GM23338 (cell line): ENCODE measurements at regions not wholly inside any gene's neighbourhood (a gene's known extent, or its start where the extent isn't known, plus 50 kb on each side); places are given as distances from the start of the nearest gene placed in this dataset.
"Not testable (repeated sequence)": the region's sequence is repeated elsewhere in the genome, so short reads cannot be mapped to it uniquely, and the experiment has no call there.

Experiments used
- EZH2 ChIP-seq: fragments of 200-600 bp; sonication (generic); IDR thresholded peaks from one replicate; pipeline ENCODE4 v1.8.0; 2017; ENCODE audit warnings: antibody characterized with exemption, mild to moderate bottlenecking, low read depth; ENCODE audit not compliant: unreplicated experiment
- EZH2phosphoT487 ChIP-seq: fragments of 200-600 bp; sonication (generic); IDR thresholded peaks from one replicate; pipeline ENCODE4 v1.8.1; 2018; ENCODE audit warnings: antibody characterized with exemption; ENCODE audit not compliant: unreplicated experiment
- POLR2AphosphoS5 ChIP-seq: IDR thresholded peaks from 2 replicates; pipeline ENCODE4 v1.6.1; 2016; ENCODE audit warnings: antibody characterized with exemption, low read depth
- STAT1 ChIP-seq: IDR thresholded peaks from one replicate; pipeline ENCODE4 v1.6.1; 2016; ENCODE audit warnings: antibody characterized with exemption; ENCODE audit not compliant: unreplicated experiment
- TF ChIP-seq, protein P1 (sequence below), 2 experiments: fragments of 200-600 bp in 1 of 2; sonication (generic) in 1 of 2; conservative IDR thresholded peaks; 2 replicates each; pipeline versions ENCODE4 v1.5.1 to v1.6.1; 2016 to 2017; ENCODE audit warnings: antibody characterized with exemption in 2 of 2, low read depth in 2 of 2, mild to moderate bottlenecking in 2 of 2, moderate library complexity in 1 of 2
- TF ChIP-seq, protein P2 (sequence below): IDR thresholded peaks from one replicate; pipeline ENCODE4 v1.6.1; 2018; ENCODE audit warnings: antibody characterized with exemption; ENCODE audit not compliant: unreplicated experiment

DNA sequence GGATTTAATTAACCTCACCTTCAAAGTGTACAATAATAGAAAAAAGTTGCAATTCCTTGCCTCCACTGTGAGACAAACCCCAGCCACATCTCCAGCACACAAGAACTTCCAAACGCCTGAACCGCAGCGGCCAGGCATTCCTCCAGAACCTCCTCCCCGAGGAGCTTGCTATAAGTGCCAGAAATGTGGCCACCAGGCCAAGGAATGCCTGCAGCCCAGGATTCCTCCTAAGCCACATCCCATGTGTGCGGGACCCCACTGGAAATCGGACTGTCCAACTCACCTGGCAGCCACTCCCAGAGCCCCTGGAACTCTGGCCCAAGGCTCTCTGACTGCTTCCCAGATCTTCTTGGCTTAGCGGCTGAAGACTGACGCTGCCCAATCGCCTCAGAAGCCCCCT is 959.9 kb upstream of the GRIA3 start:
- TF ChIP-seq, protein P1, sequence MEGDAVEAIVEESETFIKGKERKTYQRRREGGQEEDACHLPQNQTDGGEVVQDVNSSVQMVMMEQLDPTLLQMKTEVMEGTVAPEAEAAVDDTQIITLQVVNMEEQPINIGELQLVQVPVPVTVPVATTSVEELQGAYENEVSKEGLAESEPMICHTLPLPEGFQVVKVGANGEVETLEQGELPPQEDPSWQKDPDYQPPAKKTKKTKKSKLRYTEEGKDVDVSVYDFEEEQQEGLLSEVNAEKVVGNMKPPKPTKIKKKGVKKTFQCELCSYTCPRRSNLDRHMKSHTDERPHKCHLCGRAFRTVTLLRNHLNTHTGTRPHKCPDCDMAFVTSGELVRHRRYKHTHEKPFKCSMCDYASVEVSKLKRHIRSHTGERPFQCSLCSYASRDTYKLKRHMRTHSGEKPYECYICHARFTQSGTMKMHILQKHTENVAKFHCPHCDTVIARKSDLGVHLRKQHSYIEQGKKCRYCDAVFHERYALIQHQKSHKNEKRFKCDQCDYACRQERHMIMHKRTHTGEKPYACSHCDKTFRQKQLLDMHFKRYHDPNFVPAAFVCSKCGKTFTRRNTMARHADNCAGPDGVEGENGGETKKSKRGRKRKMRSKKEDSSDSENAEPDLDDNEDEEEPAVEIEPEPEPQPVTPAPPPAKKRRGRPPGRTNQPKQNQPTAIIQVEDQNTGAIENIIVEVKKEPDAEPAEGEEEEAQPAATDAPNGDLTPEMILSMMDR (conservative IDR thresholded peaks at IDR 0.05; ENCODE audit: low read depth in 2 of 2): not testable (repeated sequence)
- not testable (repeated sequence) for TF ChIP-seq EZH2, STAT1, POLR2AphosphoS5, EZH2phosphoT487
- TF ChIP-seq, protein P2, sequence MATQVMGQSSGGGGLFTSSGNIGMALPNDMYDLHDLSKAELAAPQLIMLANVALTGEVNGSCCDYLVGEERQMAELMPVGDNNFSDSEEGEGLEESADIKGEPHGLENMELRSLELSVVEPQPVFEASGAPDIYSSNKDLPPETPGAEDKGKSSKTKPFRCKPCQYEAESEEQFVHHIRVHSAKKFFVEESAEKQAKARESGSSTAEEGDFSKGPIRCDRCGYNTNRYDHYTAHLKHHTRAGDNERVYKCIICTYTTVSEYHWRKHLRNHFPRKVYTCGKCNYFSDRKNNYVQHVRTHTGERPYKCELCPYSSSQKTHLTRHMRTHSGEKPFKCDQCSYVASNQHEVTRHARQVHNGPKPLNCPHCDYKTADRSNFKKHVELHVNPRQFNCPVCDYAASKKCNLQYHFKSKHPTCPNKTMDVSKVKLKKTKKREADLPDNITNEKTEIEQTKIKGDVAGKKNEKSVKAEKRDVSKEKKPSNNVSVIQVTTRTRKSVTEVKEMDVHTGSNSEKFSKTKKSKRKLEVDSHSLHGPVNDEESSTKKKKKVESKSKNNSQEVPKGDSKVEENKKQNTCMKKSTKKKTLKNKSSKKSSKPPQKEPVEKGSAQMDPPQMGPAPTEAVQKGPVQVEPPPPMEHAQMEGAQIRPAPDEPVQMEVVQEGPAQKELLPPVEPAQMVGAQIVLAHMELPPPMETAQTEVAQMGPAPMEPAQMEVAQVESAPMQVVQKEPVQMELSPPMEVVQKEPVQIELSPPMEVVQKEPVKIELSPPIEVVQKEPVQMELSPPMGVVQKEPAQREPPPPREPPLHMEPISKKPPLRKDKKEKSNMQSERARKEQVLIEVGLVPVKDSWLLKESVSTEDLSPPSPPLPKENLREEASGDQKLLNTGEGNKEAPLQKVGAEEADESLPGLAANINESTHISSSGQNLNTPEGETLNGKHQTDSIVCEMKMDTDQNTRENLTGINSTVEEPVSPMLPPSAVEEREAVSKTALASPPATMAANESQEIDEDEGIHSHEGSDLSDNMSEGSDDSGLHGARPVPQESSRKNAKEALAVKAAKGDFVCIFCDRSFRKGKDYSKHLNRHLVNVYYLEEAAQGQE: not testable (repeated sequence)
